GM20431 (cell line): ENCODE measurements at regions not wholly inside any gene's neighbourhood (a gene's known extent, or its start where the extent isn't known, plus 50 kb on each side); places are given as distances from the start of the nearest gene placed in this dataset.
"Not testable (repeated sequence)": the region's sequence is repeated elsewhere in the genome, so short reads cannot be mapped to it uniquely, and the experiment has no call there.

Experiments used
- in situ Hi-C: fragments of 300-500 bp; cut with MseI, MboI; formaldehyde crosslinking; loops from one replicate; pipeline ENCODE4 v1.15.0; 2020; ENCODE audit warnings: low sequenced_read_pairs; ENCODE audit not compliant: unreplicated experiment

DNA sequence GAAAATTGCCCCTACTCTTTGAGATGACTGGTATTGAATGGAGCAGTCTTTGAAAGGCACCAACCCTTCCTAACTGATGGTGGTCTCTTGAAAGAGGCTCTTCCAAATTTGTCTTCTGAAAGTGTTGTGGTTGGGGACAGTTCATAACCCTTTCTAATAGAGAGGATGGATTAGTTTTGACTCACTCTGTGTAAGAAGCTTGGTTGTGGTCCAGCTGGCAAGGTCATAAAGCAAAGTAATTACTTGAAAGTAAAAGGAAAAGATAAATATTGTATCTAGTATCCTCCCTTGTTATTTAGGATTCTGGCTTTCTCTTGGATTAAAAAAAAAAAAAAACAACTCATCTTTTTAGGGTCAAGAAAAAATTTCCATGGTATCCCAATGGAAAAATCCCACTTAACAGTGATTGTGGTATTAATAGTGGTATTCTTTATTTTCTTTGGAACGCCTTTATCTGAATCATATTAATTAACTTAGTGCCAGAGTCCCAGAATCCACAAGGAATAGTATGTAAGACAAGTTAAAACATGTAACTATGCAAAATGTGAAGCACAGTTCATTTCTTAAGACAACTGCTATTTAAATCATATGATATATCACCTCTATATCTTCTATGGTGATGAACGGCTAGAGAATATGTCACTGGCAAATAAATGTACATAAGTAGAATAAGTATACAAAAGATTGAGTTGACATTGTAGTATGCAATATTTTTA lies 469.3 kb upstream of the CDIN1 start:
- in situ Hi-C loops, result no loop called here

DNA sequence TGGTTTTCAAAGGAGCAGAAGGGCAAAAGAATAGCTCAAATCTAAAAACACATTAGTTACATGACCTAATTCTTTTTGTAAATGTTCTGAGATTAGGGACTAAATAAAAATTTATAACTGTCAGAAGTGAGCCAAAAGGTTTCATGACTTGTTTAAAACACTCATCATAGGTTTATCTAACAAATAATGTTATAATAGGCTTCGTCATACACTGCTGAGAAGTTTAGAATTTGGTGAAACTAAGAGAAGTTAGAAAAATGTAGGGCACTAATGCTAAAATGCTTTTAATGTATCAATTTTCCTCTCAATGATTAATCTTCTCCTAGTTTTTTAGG lies 468.8 kb upstream of the CDIN1 start:
- in situ Hi-C loops, result no loop called here

DNA sequence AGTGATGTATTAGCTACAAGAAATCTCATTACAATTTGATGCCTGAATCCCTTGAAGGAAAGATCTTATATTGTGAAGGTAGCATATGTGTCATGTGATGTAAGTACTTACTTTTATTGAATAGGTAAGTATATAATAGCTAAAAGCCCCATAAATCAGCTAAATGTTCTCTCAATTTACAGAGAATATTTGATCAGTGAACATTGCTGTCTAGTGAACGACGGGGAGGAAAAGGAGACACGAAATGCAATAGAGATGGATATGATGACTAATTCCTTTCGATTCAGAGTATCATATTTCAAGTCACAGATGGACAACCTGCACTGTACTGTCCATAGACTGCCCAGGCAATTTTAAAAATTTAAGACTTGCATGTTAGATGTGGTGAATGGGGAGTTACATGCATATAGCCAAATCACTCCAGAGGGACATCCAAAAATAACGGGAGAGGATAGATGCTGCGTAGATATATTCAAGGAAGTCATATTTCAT lies 462.1 kb upstream of the CDIN1 start:
- in situ Hi-C loops, result no loop called here

DNA sequence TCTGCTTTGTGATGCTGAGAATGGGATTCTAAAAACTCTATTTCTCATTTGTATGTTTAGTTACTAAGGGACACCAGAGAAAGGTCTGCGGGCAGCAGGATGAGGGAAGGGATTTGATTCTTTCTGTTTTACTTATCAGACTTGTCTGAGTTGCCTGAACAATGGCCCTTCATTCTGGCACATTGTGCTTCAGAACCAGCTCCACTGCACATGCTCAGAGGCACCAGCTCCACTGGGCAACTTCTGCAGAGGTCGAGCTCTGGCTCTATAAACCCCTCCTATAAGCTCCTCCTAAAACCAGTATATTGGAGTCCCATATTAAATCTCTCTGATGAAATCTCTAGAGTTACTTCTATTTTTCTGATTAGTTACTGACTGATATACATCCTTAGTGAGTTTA lies 453.2 kb upstream of the CDIN1 start:
- in situ Hi-C loops, result no loop called here

DNA sequence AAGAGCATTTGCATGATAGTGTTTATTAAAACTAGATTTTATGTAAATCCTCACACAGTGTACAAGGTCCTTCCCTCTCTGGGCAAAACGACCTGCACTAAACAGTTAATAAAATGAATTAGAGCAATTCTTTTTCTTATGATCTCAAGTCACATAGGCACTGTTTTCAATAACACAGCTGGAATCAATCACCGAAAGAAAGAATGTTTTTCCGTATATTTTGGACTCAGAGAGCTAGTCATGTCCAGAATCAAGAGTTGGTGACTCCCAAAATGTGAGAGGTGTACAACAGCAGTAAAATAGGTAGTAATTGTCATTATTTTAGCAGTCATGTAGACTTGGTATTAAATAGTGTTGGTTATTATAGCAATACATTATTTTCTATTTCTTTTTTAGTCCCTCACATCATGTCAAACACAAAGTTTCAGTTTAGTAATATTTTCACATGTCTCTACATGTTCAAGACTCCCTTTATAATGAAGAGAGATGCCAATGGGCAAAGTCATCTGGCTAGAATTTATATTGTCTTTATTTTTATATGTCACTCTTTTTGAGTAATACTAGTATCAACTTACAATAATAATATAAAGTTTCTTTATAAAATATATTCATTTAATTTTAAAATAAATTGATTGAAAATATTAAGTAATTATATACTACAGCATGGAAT lies 448.6 kb upstream of the CDIN1 start:
- in situ Hi-C loops, result no loop called here

DNA sequence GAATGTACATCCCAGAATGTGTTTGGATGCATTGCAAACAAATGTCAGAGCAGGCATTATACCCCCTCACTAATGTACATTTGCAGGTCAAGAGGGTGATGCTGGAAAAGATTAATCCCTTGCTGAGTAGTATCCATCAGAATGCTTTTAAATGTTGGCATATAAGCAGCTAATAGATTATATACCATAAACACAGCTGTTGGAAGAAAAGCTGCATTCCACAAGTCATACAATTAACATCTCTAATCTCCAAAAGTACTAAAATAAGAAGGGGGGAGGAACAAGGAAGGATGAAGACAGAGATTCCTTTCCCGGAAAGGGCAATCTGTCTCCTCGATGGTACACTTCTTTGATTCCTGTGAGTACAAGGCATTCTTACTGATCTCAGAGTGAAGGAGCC lies 445.7 kb upstream of the CDIN1 start:
- in situ Hi-C loops, result no loop called here

DNA sequence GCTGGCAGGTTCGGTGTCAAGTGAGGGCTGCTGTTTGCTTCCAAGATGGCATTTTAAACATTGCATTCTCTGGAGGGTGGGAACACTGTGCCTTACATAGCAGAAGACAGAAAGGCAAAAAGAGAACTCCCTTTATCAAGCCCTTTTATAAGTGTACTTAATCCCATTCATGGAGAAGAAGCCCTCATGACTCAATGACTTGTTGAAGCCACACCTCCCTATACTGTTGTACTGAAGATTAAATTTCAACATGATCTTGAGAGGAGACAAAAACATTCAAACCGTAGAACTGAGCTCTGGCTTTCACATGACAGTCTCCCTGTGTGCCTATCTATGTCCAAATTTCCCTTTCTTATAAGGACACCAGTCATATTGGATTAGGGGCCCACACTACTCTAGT lies 443.4 kb upstream of the CDIN1 start:
- in situ Hi-C loops, result no loop called here

DNA sequence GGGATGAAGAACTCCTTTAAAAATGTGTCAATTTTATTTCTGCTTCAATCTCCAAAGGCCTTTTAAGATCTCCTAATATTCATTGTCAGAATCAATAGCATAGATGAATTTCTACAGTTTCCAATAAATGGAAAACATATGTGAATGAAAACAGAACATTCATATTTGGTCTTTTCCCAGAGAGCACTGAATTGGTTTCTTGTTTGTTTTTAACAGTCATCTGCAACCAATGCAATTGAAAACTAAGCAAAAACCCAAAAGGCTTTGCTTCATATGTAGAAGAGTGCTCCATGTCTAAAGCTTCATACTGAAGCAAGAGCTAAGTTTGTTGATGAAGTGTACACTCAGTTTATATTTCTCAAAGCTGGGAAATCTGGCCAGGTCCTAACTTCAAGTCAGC lies 426.5 kb upstream of the CDIN1 start:
- in situ Hi-C loops, result no loop called here

DNA sequence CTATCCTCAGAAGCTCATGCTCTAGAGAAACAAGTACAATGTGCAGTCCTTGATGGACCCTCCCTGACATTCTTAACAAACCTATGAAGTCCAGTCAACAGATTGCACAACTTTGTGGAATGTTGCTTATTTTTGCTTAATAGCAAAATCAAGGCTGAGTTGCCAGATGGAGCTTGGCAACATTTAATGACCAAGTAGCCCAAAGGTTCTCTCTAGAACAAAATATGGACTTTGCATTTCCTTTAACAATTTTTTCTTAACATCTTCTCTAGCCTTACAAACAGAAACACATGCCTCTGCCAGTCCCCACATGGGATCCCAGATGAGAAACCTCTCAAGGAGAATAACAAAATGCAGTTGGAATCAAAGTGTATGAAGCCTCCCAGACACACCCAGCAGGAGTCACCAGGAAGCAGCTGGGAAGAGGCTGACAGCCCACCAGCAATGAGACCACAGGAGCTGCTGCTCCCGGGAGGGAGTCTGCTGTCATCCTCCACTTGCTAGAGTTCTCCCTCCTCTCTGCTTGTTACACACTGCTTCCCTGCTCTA lies 422.5 kb upstream of the CDIN1 start:
- in situ Hi-C loops, result no loop called here

DNA sequence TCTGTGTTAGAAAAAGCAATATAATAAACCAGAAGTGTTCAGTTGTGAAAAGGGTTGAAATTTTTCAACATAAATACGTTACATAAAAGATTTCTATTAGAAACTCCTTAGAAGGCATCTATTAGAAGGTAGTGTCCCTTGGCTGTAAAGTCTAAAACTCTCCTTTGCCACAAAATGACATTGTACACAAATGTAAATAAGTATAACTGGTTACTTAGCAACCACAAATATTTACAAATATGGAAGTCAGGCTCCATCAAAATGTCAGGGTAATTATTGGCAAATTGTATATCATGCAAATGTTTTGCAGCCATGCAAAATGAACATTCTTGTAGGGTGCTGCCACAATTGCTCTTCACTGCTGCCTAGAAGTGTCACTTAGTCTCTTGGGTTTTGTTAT lies 419.1 kb upstream of the CDIN1 start:
- in situ Hi-C loops, result no loop called here

DNA sequence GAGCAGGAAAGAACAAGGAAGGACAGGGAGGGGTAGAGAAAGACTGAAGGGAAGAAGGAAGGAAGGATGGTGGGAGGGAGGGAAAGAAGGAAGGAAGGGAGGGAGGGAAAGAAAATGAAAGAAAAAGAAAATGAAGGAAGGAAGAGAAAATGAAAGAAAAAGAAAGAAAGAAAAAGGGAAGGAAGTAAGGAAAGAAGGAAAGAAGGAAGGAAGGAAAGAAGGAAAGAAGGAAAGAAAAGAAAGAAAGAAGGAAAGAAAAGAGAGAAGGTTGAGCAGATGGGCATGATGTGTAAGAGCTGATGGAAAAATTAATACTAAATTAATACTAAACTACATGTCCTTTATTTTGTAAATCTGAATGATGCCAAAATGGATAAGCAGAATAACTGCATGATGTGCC lies 418.3 kb upstream of the CDIN1 start:
- in situ Hi-C loops, result no loop called here

DNA sequence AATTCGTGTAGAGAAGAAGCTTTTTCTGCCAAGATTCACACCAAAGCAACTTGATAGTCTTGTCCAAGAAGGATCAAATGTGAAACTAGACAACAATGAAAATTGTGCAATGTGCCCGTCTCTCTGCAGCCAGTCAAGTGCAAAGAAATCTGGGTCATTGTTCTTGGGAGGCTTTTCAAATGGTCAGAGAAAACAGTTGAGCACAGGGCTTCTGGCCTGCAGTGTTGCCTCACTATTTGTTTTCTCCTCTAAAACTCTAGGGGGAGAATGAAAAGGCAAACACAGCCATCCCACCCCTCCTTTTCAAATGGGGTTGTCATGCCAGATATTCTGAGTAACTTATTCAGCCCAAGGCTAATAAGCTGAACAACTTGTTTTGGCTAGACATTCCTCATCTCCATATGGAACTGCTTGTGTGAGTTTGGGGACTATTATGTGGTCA lies 417.6 kb upstream of the CDIN1 start:
- in situ Hi-C loops, result no loop called here

DNA sequence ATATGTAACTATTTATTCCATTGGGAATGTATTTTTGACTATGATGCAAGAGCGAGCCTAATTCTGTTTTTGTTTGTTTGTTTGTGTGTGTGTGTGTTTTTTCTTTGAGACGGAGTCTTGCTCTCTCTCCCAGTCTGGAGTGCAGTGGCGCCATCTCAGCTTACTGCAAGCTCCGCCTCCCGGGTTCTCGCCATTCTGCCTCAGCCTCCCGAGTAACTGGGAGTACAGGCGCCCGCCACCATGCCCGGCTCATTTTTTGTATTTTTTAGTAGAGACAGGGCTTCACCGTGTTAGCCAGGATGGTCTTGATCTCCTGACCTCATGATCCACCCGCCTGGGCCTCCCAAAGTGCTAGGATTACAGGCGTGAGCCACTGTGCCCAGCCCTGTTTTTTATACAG lies 415.4 kb upstream of the CDIN1 start:
- in situ Hi-C loops, result not testable (repeated sequence)

DNA sequence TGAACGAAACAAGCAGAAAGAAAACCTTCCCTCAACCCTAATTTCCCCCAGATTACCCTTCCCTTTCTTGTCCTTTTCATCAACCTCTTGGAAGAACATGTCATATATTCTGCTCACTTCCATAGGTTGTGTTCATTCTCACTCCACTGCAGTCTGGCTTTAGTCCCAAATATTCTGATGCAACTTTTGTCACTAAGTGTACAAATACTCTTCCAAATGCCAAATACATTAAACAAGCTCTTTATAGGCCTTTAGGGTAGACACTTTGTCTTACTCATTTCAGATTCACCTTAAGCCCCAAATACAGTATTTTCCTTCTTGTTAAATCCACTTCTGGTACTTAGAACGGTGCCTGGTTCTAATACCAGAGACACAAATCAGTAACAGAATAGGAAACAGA lies 406.5 kb upstream of the CDIN1 start:
- in situ Hi-C loops, result no loop called here

DNA sequence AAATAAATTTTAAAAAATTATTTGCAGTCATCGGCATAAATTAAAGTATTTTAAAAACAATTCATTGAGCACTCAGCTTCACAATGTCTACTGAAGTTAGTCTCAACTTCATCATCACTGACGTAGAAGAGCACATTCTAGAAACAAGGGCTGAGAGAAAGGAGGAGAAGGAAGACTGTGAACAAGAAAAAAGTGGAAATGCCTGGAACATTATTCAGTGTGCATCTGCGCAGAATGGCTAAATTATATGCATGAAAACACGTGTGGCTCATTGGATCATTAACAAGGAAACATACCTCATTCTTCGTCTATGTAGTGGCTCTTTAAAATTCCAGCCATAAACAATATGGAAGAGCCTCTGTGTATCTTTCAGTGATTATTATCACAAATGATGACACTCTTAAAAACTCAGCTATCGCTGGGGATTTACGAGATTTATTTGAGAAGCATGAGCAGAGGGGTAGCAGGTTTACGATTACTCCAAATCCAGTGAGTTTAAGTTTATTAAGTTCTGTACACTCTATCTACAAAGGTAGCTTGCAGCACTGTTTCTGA lies 404.2 kb upstream of the CDIN1 start:
- in situ Hi-C loops, result no loop called here

DNA sequence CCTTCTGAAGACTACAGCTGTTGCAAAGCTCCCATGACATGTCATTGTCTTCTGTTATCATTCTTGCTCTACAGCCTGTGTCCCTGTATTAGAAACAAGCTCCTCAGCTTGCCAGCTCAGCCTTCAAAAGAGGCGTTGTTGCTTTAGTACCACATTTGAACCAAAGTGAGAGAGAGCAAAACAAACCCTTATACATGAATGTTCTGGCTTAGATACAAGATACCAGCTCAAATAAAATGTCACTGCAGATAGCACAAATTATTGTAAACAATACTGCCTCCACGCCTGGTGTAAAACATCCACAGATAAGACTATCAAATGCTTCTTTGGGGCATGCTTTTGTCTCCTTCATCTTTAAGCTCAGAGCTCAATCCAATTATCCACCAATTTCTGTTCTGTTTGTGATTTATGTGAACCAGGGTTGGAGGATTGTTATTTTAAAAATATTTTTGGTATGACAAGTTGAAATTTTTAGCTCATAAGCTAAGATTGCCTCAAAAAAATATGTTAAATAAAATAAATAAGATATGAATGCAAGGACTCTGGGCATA lies 403.6 kb upstream of the CDIN1 start:
- in situ Hi-C loops, result no loop called here

DNA sequence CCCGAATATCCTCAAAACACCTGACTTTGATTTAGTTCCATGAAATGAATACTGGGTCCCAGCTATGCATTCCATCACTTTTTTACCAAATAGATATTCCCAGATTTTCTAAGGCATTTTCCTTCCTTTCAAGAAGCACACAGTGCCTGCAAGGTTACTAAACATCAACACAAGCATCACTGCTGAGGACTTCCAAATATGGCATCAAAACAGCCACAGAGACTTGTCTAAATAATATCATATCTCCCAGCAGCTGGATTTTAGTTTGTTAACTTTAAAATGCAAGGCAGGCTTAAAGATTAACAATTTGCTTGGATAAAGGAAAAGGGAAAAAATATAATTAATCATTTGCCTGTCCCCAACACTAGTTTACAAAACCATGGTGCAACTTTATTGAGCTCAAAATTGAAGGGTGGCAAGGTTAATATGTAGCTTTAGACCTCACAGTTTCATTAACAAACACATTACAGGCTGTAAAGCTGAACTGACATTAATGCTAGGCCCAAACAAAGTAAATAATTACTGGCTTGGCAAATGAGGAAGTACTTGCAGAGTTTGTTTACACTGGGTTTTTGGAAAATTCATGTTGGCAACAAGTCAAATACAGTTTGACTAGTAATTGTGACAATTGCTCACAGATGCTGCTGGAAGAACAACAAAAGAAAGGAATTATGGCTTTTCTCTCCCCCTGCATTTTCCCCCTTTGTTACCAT lies 401.7 kb upstream of the CDIN1 start:
- in situ Hi-C loops, result no loop called here

DNA sequence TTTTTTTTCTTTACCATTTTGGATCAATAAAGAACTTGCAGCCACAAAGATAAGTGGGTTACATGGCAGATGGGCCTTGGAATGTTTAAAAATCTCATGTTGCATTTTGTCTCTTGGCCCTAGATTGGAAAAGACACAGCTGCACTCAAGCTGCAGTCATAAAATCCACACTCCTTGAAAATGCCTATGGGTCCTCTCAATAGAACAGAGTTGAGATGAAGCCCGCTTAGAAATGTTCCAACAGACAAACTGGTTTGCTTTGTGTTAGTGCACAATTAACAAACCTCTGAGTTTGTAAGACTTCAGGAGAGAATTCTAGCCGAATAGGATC lies 401.2 kb upstream of the CDIN1 start:
- in situ Hi-C loops, result no loop called here

DNA sequence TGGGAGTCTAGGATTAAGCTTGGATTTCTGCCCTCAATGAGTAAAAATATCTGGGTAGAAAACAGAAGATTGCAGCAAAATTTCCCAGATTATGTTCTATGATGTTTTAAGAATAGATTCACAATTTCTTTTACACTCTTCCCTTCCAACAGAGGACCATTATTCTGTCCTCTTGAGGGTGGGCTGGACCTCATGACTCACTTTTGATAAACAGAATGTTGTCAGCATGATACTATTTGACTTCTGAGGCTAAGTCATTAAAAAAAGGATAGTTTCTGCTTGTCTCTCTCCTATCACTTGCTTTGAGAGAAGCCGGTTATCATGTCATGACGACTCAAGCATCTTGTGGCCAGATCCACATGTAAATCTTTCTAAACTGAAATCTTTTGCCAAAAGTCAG lies 396.2 kb upstream of the CDIN1 start:
- in situ Hi-C loops, result no loop called here

DNA sequence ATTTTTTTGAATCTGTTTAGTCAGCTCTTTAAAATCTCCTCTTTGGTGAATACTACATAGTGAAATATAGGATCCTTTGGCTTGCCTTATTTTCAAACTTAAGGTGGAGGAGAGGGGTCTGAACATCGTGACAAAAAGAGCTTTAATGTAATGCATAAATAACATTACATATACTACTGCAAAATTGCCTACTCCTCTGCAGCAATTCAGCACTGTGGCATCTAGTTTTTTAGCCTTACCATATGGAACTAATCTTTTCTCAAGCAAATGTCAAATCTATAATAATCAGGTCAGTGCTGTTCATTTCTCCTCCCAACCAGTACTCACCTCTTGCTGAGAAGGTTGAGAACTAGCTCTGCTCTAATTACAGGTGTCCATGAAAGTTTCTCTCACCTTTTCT lies 394.0 kb upstream of the CDIN1 start:
- in situ Hi-C loops, result no loop called here

DNA sequence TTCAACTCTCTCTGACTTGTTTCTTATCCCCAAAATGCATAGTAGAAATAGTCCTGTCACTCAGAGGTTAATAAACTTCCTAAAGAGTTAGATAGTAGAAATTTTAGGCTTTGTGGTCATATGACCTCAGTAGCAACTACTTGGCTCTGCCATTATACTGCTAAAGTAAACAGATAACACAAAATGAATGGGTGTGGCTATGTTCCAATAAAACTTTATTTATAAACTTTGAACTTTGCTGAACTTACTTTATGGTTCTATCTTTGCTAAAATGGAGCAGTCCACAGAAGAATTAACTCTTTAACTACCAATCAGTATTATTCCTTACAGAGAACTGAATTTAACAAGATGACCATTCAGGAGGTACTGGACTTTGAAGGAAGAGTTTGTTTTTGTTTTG lies 393.6 kb upstream of the CDIN1 start:
- in situ Hi-C loops, result no loop called here
